Hindlimb muscle (tissue), 1 donor: ENCODE measurements at regions not wholly inside any gene's neighbourhood (a gene's known extent, or its start where the extent isn't known, plus 50 kb on each side); places are given as distances from the start of the nearest gene placed in this dataset.

ENCODE experiments used
- DNase-seq: peaks from one replicate; pipeline ENCODE4 v3.0.0-alpha.2; 2013

GRCh38 chr3:31432897-31433678 lies 99.6 kb upstream of the STT3B start:
- no peak for DNase-seq

- no peak for DNase-seq
Observed at GRCh38 chr3:31433679-31433992, 99.1 kb upstream of the STT3B start.

- no peak for DNase-seq
Observed at GRCh38 chr3:31434819-31435218, 97.9 kb upstream of the STT3B start.

GRCh38 chr3:31436830-31437229 lies 95.9 kb upstream of the STT3B start:
- DNase-seq, result no peak

- no peak for DNase-seq
Observed at GRCh38 chr3:31438742-31439141, 94.0 kb upstream of the STT3B start.

- no peak for DNase-seq
Observed at GRCh38 chr3:31439890-31440750, 92.6 kb upstream of the STT3B start.

GRCh38 chr3:31440878-31441277 lies 91.8 kb upstream of the STT3B start:
- DNase-seq, result no peak

- DNase-seq, result no peak
Observed at GRCh38 chr3:31442755-31443154, 90.0 kb upstream of the STT3B start.

GRCh38 chr3:31444220-31445142 lies 88.2 kb upstream of the STT3B start:
- no peak for DNase-seq

GRCh38 chr3:31445701-31446100 lies 87.0 kb upstream of the STT3B start:
- DNase-seq, result no peak

- DNase-seq, result no peak
Observed at GRCh38 chr3:31448035-31448881, 84.5 kb upstream of the STT3B start.

- DNase-seq, result no peak
Observed at GRCh38 chr3:31448882-31449243, 83.9 kb upstream of the STT3B start.

GRCh38 chr3:31449318-31449717 lies 83.4 kb upstream of the STT3B start:
- no peak for DNase-seq

GRCh38 chr3:31450345-31450744 lies 82.4 kb upstream of the STT3B start:
- no peak for DNase-seq

- no peak for DNase-seq
Observed at GRCh38 chr3:31452495-31453106, 80.1 kb upstream of the STT3B start.

GRCh38 chr3:31453430-31453829 lies 79.3 kb upstream of the STT3B start:
- no peak for DNase-seq

GRCh38 chr3:31455524-31455923 lies 77.2 kb upstream of the STT3B start:
- no peak for DNase-seq

- no peak for DNase-seq
Observed at GRCh38 chr3:31456373-31456772, 76.4 kb upstream of the STT3B start.

- DNase-seq, result no peak
Observed at GRCh38 chr3:31461426-31461825, 71.3 kb upstream of the STT3B start.

- DNase-seq, result no peak
Observed at GRCh38 chr3:31462050-31462569, 70.6 kb upstream of the STT3B start.

GRCh38 chr3:31465999-31466398 lies 66.7 kb upstream of the STT3B start:
- no peak for DNase-seq
